Coronary artery (tissue), 2 donors: ENCODE measurements at regions not wholly inside any gene's neighbourhood (a gene's known extent, or its start where the extent isn't known, plus 50 kb on each side); places are given as distances from the start of the nearest gene placed in this dataset.

ENCODE experiments used
- DNase-seq: peaks from one replicate; pipeline ENCODE4 v3.0.0-alpha.2; 2017; ENCODE audit warnings: low spot score
- H3K27ac ChIP-seq, 2 donors: fragments of 200-600 bp; sonication (generic); one replicate each; pipeline ENCODE4 v1.5.1; 2016 to 2019
- H3K4me3 ChIP-seq: fragments of 200-600 bp; sonication (generic); 2 replicates; pipeline ENCODE4 v1.5.1; 2016; ENCODE audit warnings: mild to moderate bottlenecking, moderate library complexity
- TF ChIP-seq, protein P1 (sequence below): fragments of 200-600 bp; sonication (generic); IDR thresholded peaks from one replicate; pipeline ENCODE4 v1.5.1; 2019; ENCODE audit warnings: antibody characterized with exemption

DNA sequence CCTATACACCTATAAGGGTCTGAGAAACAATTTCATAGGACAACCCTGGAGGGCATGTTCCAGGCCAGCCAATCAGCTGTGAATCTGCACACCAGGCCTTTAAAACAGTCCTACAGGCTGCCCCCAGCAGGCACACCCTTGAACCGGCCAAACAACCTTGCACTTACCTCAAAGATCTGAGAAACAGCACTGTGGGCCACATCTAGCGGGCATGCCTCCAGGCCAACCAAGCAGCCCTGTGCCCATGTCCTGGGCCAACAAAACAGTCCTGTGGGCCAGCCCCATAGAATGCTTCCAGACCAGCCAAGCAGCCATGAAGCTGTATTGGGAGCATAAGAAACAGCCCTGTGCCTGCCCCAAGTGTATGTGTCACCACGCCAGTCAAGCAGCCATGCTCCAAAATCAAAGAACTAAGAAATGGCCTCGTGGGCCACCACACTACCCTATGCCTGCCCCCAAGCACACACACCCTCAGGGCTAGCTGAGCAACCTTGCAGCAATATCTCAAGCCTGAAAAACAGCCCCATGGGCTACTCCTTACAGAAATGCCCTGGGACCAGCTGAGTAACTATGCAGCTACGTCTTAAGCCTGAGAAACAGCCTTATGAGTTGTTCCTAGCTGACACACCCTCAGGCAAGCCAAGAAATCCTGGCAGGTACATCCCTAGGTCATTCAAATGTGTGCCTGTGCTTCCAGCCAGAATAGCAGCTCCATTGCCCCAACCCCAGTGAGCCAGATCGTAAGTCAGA lies 2243.8 kb upstream of the C9orf72 start:
- H3K27ac ChIP-seq: no peak overlapping the region
- no peak overlapping the region for H3K4me3 ChIP-seq
- TF ChIP-seq, protein P1, sequence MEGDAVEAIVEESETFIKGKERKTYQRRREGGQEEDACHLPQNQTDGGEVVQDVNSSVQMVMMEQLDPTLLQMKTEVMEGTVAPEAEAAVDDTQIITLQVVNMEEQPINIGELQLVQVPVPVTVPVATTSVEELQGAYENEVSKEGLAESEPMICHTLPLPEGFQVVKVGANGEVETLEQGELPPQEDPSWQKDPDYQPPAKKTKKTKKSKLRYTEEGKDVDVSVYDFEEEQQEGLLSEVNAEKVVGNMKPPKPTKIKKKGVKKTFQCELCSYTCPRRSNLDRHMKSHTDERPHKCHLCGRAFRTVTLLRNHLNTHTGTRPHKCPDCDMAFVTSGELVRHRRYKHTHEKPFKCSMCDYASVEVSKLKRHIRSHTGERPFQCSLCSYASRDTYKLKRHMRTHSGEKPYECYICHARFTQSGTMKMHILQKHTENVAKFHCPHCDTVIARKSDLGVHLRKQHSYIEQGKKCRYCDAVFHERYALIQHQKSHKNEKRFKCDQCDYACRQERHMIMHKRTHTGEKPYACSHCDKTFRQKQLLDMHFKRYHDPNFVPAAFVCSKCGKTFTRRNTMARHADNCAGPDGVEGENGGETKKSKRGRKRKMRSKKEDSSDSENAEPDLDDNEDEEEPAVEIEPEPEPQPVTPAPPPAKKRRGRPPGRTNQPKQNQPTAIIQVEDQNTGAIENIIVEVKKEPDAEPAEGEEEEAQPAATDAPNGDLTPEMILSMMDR: no peak
- no peak for DNase-seq

DNA sequence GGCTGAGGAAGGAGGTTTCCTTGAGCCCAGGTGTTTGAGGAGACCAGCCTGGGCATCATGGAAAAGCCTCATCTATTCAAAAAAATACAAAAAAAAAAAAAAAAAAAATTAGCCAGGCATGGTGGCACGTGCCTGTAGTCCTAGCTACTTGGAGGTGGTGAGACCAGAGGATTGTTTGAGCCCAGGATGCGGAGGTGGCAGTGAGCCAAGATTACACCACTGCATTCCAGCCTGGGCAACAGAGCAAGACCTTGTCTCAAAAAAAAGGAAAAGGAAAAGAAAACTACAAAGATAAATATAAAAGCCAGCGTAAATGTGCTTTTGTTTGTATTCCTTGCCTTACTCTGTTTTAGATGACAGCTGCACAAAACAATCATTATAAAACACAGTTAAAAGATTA lies 2249.2 kb upstream of the C9orf72 start:
- Histone ChIP-seq H3K4me3 (no peak overlapping the region), H3K27ac (no peak overlapping the region)
- TF ChIP-seq, protein P1: no peak
- DNase-seq: no peak

DNA sequence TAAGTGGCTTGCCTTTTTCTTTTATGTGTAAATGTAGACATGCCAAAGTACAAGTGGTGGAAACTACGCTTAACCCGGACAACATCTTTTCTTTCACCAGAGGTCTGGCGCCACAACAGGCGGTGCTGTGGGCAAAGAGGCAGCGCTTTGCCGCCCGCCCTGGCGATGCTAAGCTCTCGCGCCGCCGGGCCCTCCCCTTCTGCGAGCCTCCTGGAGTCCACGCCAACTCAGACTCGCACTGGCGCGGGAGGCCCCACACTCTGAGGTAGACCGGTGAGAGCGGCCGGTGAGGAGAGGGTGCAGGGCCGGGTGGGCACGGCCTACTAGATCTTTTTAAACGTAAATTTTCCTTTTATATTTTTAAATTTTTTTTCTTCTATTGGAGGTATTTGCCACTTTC lies 2253.1 kb upstream of the C9orf72 start:
- TF ChIP-seq, protein P1: no peak
- no peak overlapping the region for H3K4me3 ChIP-seq
- DNase-seq: no peak
- H3K27ac ChIP-seq: no peak overlapping the region

DNA sequence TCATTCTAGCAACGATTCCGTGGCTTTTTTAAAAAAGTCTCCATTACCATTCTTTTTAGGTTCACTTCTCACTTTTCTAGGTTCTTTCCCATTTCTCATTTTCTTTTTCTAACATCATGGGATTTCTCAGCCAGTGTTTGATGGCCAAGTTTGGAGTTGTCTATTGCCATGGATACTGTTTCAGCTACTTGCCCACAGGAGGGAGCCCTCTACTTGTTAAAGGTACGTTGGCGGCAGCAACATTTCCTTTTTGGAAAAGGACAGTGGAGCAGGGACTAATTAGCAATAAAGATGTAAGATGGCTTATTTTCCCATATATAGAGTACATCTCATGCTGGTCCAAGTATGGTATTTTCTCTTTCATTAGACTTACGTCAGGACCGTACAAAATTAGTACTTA lies 2257.5 kb upstream of the C9orf72 start:
- TF ChIP-seq, protein P1: no peak
- no peak for DNase-seq
- Histone ChIP-seq H3K27ac (no peak overlapping the region), H3K4me3 (no peak overlapping the region)

DNA sequence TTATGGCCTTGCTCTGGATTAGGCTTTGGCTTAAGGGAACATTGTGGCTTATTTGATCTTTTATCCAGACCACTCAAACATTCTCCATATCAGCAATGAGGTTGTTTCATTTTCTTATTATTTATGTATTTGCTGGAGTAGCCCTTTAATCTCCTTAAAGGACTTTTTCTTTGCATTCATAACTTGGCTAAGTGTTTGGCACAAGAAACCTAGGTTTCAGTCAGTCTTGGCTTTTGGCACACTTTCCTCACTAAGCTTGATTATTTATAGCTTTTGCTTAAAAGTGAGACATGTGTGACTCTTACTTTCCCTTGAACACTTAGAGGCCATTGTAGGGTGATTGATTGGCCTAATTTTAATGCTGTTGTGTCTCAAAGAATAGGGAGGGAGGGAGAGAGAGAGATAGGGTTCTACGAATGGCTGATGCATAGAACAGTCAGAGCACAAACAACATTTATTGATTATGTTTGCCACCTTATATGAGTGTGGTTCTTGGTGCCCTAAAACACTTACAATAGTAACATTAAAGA lies 2265.3 kb upstream of the C9orf72 start:
- no peak for DNase-seq
- TF ChIP-seq, protein P1: no peak
- Histone ChIP-seq H3K27ac (no peak overlapping the region), H3K4me3 (no peak overlapping the region)

DNA sequence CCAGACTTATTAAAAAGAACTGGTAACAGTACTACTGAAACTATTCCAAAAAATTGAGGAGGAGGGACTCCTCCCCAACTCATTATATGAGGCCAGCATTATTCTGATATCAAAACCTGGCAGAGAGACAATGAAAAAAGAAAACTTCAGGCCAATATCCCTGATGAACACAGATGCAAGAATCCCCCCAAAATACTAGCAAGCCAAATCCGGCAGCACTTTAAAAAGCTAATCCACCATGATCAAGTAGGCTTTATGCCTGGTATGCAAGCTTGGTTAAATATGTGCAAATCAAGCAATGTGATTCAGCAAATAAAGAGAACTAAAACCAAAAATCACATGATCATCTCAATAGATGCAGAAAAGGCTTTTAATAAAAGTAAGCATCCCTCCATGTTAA lies 2271.0 kb upstream of the C9orf72 start:
- no peak for DNase-seq
- TF ChIP-seq, protein P1: no peak
- Histone ChIP-seq H3K4me3 (no peak overlapping the region), H3K27ac (no peak overlapping the region)

DNA sequence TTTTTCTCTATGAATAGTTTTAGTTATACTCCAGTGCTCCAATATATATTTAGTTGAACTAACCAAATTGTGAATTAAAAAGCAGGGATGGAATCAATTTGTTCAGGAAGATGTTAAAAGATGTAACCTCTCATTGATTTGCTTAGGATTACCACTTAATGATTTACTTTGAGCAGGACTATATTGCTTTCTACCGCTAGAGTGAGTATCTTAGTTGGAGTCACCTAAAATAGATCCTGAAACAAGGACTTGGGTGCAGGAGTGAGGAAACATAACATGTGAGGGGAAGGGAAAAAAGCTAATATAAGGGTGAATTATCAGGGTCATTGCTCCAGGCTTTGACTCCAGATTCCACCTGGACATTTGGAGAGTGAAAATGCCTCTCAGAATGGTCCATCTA lies 2277.4 kb upstream of the C9orf72 start:
- TF ChIP-seq, protein P1: no peak
- no peak overlapping the region for H3K27ac ChIP-seq
- no peak for DNase-seq
- no peak overlapping the region for H3K4me3 ChIP-seq
